Stimulated activated CD4-positive, alpha-beta T cell treated with anti-CD3 and anti-CD28 coated beads, Interleukin-1b, Interleukin-23, amount 100 ng/mL, for 4 hours (primary cell): ENCODE measurements at regions not wholly inside any gene's neighbourhood (a gene's known extent, or its start where the extent isn't known, plus 50 kb on each side); places are given as distances from the start of the nearest gene placed in this dataset.

Source experiments
- DNase-seq, 2 donors: peaks; one replicate each; pipeline ENCODE4 v3.0.0-alpha.2; 2020; ENCODE audit warnings: low read depth in 2 of 2

GRCh38 chr4:80124246-80125211 is 51.5 kb upstream of the ANTXR2 start:
- no peak for DNase-seq
